ENCODE measurements at regions not wholly inside any gene's neighbourhood (a gene's known extent, or its start where the extent isn't known, plus 50 kb on each side); places are given as distances from the start of the nearest gene placed in this dataset.

- no peak for DNase-seq (ENCODE audit: extremely low read depth, low read depth)
- no peak overlapping the region for H3K4me3 ChIP-seq (replicated peaks; ENCODE audit: low read depth, low read length)
- no peak for TF ChIP-seq CTCF (IDR thresholded peaks at IDR 0.05; ENCODE audit: low read depth, low read length, missing control alignments)
Measured at GRCh38 chr2:22769497-22769896, 615.5 kb upstream of the KLHL29 start.

GRCh38 chr2:22784566-22784965 is 600.4 kb upstream of the KLHL29 start:
- DNase-seq (ENCODE audit: extremely low read depth, low read depth) = no peak
- no peak overlapping the region for H3K4me3 ChIP-seq (replicated peaks; ENCODE audit: low read depth, low read length)
- no peak for TF ChIP-seq CTCF (IDR thresholded peaks at IDR 0.05; ENCODE audit: low read depth, low read length, missing control alignments)

GRCh38 chr2:22786817-22787216 is 598.2 kb upstream of the KLHL29 start:
- H3K4me3 ChIP-seq (replicated peaks; ENCODE audit: low read depth, low read length) = no peak overlapping the region
- no peak for DNase-seq (ENCODE audit: extremely low read depth, low read depth)
- no peak for TF ChIP-seq CTCF (IDR thresholded peaks at IDR 0.05; ENCODE audit: low read depth, low read length, missing control alignments)

GRCh38 chr2:22787745-22788144 is 597.2 kb upstream of the KLHL29 start:
- no peak for TF ChIP-seq CTCF (IDR thresholded peaks at IDR 0.05; ENCODE audit: low read depth, low read length, missing control alignments)
- H3K4me3 ChIP-seq (replicated peaks; ENCODE audit: low read depth, low read length) = no peak overlapping the region
- DNase-seq (ENCODE audit: extremely low read depth, low read depth) = no peak

- no peak for TF ChIP-seq CTCF (IDR thresholded peaks at IDR 0.05; ENCODE audit: low read depth, low read length, missing control alignments)
- no peak for DNase-seq (ENCODE audit: extremely low read depth, low read depth)
- H3K4me3 ChIP-seq (replicated peaks; ENCODE audit: low read depth, low read length) = no peak overlapping the region
Measured at GRCh38 chr2:22788749-22789327, 596.1 kb upstream of the KLHL29 start.

GRCh38 chr2:22795287-22795866 is 589.6 kb upstream of the KLHL29 start:
- TF ChIP-seq CTCF (IDR thresholded peaks at IDR 0.05; ENCODE audit: low read depth, low read length, missing control alignments) = no peak
- H3K4me3 ChIP-seq (replicated peaks; ENCODE audit: low read depth, low read length) = no peak overlapping the region
- DNase-seq (ENCODE audit: extremely low read depth, low read depth) = no peak

GRCh38 chr2:22798386-22798785 is 586.6 kb upstream of the KLHL29 start:
- DNase-seq (ENCODE audit: extremely low read depth, low read depth) = no peak
- no peak overlapping the region for H3K4me3 ChIP-seq (replicated peaks; ENCODE audit: low read depth, low read length)
- no peak for TF ChIP-seq CTCF (IDR thresholded peaks at IDR 0.05; ENCODE audit: low read depth, low read length, missing control alignments)

Measured in HFF-Myc (cell line).